SK-N-SH (cell line): ENCODE measurements at regions not wholly inside any gene's neighbourhood (a gene's known extent, or its start where the extent isn't known, plus 50 kb on each side); places are given as distances from the start of the nearest gene placed in this dataset.

Source experiments
- CHD2 ChIP-seq: fragments of 150-350 bp; IDR thresholded peaks from 2 replicates; pipeline ENCODE4 v1.6.1; 2018; ENCODE audit warnings: low read length; ENCODE audit not compliant: partially characterized antibody
- CTCF ChIP-seq: fragments of 200-600 bp; sonication (generic); IDR thresholded peaks from 2 replicates; pipeline ENCODE4 v1.6.1; 2017; ENCODE audit warnings: antibody characterized with exemption, mild to moderate bottlenecking, moderate library complexity
- EP300 ChIP-seq, 2 experiments: IDR thresholded peaks; 2 replicates each; pipeline versions ENCODE4 v1.4.0 to v1.6.1; 2012; ENCODE audit warnings: borderline replicate concordance in 1 of 2, low read depth in 1 of 2, low read length in 1 of 2
- EZH2phosphoT487 ChIP-seq: fragments of 200-600 bp; sonication (generic); IDR thresholded peaks from 2 replicates; pipeline ENCODE4 v1.6.1; 2017; ENCODE audit warnings: low read depth, mixed run types, mild to moderate bottlenecking, antibody characterized with exemption, moderate library complexity, borderline replicate concordance
- GABPA ChIP-seq: IDR thresholded peaks from 2 replicates; pipeline ENCODE4 v1.4.0; 2012; ENCODE audit warnings: low read depth, mild to moderate bottlenecking
- JUND ChIP-seq: IDR thresholded peaks from 2 replicates; pipeline ENCODE4 v1.4.0; 2012
- MAX ChIP-seq: IDR thresholded peaks from 2 replicates; pipeline ENCODE4 v1.4.0; 2012; ENCODE audit warnings: low read depth
- MXI1 ChIP-seq: IDR thresholded peaks from 2 replicates; pipeline ENCODE4 v1.6.1; 2012; ENCODE audit warnings: mild to moderate bottlenecking, low read depth, low read length, improper control_type of control experiment
- POLR2AphosphoS5 ChIP-seq: IDR thresholded peaks from 2 replicates; pipeline ENCODE4 v1.6.1; 2012; ENCODE audit warnings: low read depth, low read length
- SIN3A ChIP-seq: IDR thresholded peaks from 2 replicates; pipeline ENCODE4 v1.6.1; 2012; ENCODE audit warnings: low read depth, mild to moderate bottlenecking, low read length, moderate library complexity, borderline replicate concordance
- USF1 ChIP-seq: IDR thresholded peaks from 2 replicates; pipeline ENCODE4 v1.4.0; 2012; ENCODE audit warnings: low read depth, borderline replicate concordance
- YY1 ChIP-seq: IDR thresholded peaks from 2 replicates; pipeline ENCODE4 v1.4.0; 2012; ENCODE audit warnings: low read depth, mild to moderate bottlenecking
- TF ChIP-seq, protein P1 (sequence below): IDR thresholded peaks from 2 replicates; pipeline ENCODE4 v1.6.1; 2012; ENCODE audit warnings: mild to moderate bottlenecking, low read depth, low read length, moderate library complexity
- TF ChIP-seq, protein P2 (sequence below): fragments of 150-350 bp; IDR thresholded peaks from 2 replicates; pipeline ENCODE4 v1.6.1; 2017; ENCODE audit warnings: antibody characterized with exemption, low read length, low read depth, borderline replicate concordance

DNA sequence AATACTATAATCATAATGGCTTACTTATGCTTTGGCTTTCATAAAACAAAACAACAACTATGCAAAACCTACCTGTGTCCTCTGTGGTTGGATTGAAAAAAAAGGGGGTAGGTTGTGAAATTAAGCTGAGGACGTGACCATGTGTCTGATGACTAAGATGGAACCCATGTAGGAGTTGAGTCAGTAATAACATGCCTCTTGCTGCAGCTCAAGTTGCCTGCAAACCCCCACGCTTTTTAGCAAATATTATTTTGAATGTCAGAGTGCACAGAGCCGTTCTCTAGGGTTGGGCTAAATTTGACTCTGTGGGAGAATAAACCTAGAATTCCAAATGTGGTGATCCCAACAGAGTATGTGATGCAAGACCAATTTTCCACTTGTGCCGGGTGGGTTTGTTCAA, 209.3 kb downstream of the KCNRG start:
- no peak for TF ChIP-seq CTCF
- TF ChIP-seq, protein P1, sequence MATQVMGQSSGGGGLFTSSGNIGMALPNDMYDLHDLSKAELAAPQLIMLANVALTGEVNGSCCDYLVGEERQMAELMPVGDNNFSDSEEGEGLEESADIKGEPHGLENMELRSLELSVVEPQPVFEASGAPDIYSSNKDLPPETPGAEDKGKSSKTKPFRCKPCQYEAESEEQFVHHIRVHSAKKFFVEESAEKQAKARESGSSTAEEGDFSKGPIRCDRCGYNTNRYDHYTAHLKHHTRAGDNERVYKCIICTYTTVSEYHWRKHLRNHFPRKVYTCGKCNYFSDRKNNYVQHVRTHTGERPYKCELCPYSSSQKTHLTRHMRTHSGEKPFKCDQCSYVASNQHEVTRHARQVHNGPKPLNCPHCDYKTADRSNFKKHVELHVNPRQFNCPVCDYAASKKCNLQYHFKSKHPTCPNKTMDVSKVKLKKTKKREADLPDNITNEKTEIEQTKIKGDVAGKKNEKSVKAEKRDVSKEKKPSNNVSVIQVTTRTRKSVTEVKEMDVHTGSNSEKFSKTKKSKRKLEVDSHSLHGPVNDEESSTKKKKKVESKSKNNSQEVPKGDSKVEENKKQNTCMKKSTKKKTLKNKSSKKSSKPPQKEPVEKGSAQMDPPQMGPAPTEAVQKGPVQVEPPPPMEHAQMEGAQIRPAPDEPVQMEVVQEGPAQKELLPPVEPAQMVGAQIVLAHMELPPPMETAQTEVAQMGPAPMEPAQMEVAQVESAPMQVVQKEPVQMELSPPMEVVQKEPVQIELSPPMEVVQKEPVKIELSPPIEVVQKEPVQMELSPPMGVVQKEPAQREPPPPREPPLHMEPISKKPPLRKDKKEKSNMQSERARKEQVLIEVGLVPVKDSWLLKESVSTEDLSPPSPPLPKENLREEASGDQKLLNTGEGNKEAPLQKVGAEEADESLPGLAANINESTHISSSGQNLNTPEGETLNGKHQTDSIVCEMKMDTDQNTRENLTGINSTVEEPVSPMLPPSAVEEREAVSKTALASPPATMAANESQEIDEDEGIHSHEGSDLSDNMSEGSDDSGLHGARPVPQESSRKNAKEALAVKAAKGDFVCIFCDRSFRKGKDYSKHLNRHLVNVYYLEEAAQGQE: no peak
- TF ChIP-seq CHD2: no peak
- TF ChIP-seq SIN3A: no peak
- TF ChIP-seq JUND: no peak
- TF ChIP-seq POLR2AphosphoS5: no peak
- TF ChIP-seq GABPA: no peak
- TF ChIP-seq EZH2phosphoT487: no peak
- TF ChIP-seq YY1: no peak
- no peak for TF ChIP-seq MAX
- TF ChIP-seq EP300 (IDR thresholded peaks at IDR 0.05; ENCODE audit: borderline replicate concordance in 1 of 2, low read depth in 1 of 2, low read length in 1 of 2): no peak
- TF ChIP-seq, protein P2, sequence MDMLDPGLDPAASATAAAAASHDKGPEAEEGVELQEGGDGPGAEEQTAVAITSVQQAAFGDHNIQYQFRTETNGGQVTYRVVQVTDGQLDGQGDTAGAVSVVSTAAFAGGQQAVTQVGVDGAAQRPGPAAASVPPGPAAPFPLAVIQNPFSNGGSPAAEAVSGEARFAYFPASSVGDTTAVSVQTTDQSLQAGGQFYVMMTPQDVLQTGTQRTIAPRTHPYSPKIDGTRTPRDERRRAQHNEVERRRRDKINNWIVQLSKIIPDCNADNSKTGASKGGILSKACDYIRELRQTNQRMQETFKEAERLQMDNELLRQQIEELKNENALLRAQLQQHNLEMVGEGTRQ: no peak
- TF ChIP-seq USF1: no peak
- TF ChIP-seq MXI1: no peak
